Breast epithelium (tissue), 3 donors: ENCODE measurements at regions not wholly inside any gene's neighbourhood (a gene's known extent, or its start where the extent isn't known, plus 50 kb on each side); places are given as distances from the start of the nearest gene placed in this dataset.

ENCODE experiments used
- CTCF ChIP-seq, 3 donors: fragments of 450-650 bp; IDR thresholded peaks; one replicate each; pipeline ENCODE4 v1.5.1; 2016 to 2017; ENCODE audit warnings: antibody characterized with exemption in 3 of 3, mild to moderate bottlenecking in 3 of 3, moderate library complexity in 3 of 3
- POLR2A ChIP-seq: fragments of 450-650 bp; IDR thresholded peaks from one replicate; pipeline ENCODE4 v1.6.1; 2016; ENCODE audit warnings: antibody characterized with exemption, mild to moderate bottlenecking, moderate library complexity
- POLR2AphosphoS5 ChIP-seq, 3 donors: sonication (generic); formaldehyde crosslinking; IDR thresholded peaks; one replicate each; pipeline ENCODE4 v1.6.1; 2017; ENCODE audit warnings: antibody characterized with exemption in 3 of 3

DNA sequence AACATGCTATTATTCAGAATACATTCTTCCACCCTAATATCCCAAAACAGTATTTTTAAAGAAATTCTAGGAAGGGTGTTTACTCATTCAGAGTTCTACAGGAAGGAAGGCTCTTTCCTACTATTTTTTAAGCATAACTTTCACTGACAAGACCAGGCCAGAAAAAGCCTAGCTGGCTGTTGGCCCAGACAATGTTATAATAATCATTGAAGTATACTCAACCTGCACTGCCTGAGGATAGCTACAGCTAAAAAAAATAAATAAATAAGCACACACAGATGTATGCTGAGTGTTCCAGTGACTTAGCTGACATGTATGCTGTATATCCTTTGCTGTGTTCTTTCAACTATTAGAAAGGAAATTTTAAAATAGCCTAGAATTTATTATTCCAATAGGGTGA, 145.8 kb upstream of the SPRY1 start:
- TF ChIP-seq CTCF (IDR thresholded peaks at IDR 0.05) (no peak), POLR2A (no peak), POLR2AphosphoS5 (IDR thresholded peaks at IDR 0.05) (no peak)
